PC-3 (cell line): ENCODE measurements at regions not wholly inside any gene's neighbourhood (a gene's known extent, or its start where the extent isn't known, plus 50 kb on each side); places are given as distances from the start of the nearest gene placed in this dataset.

Experiments
- ATAC-seq: fragments of 200-7000 bp; cut with Tn5 transposase; 2 replicates; pipeline ENCODE4 v1.9.1; 2020; ENCODE audit warnings: mild to moderate bottlenecking, moderate library complexity
- BruUV-seq: library from RNA; stranded (reverse); fragments of 400-500 nt; replicated peaks from 2 replicates; lab custom pipeline; 2021; lab: Mats Ljungman, UMichigan
- CTCF ChIA-PET: fragments of 300-600 bp; sonication (Branson Sonifier 250); formaldehyde crosslinking; loops from one replicate; lab custom pipeline; 2022; ENCODE audit warnings: antibody characterized with exemption; lab: Charles Lee
- POLR2A ChIA-PET: fragments of 300-600 bp; sonication (Branson Sonifier 250); formaldehyde crosslinking; loops from one replicate; lab custom pipeline; 2022; ENCODE audit warnings: antibody characterized with exemption; ENCODE audit not compliant: unreplicated experiment; lab: Charles Lee
- DNase-seq: peaks from one replicate; pipeline ENCODE4 v3.0.0-alpha.2; 2015
- H2AFZ ChIP-seq: fragments of 300-600 bp; sonication (generic); 2 replicates; pipeline ENCODE4 v1.6.0; 2016; ENCODE audit warnings: antibody characterized with exemption, low read length
- H3F3A ChIP-seq: fragments of 300-600 bp; sonication (generic); one replicate; pipeline ENCODE4 v1.6.0; 2017; ENCODE audit warnings: antibody characterized with exemption, low read length, control low read depth, mild to moderate bottlenecking; ENCODE audit not compliant: unreplicated experiment
- H3K27ac ChIP-seq: fragments of 300-600 bp; sonication (generic); 2 replicates; pipeline ENCODE4 v1.5.1; 2016; ENCODE audit warnings: mild to moderate bottlenecking, low read length
- H3K27me3 ChIP-seq: fragments of 300-600 bp; sonication (generic); 2 replicates; pipeline ENCODE4 v1.6.1; 2016; ENCODE audit warnings: low read length, mixed read lengths
- H3K36me3 ChIP-seq: fragments of 300-600 bp; sonication (generic); 2 replicates; pipeline ENCODE4 v1.6.1; 2016; ENCODE audit warnings: low read depth, mixed run types, low read length, mixed read lengths
- H3K4me1 ChIP-seq: fragments of 300-600 bp; sonication (generic); 2 replicates; pipeline ENCODE4 v1.5.1; 2016; ENCODE audit warnings: low read length; ENCODE audit not compliant: insufficient read depth
- H3K4me2 ChIP-seq: fragments of 300-600 bp; sonication (generic); 2 replicates; pipeline ENCODE4 v1.6.0; 2016; ENCODE audit warnings: low read length
- H3K4me3 ChIP-seq: fragments of 300-600 bp; sonication (generic); 2 replicates; pipeline ENCODE4 v1.5.1; 2016; ENCODE audit warnings: mild to moderate bottlenecking, low read length, mixed read lengths
- H3K79me2 ChIP-seq: fragments of 300-600 bp; sonication (generic); 2 replicates; pipeline ENCODE4 v1.6.1; 2017; ENCODE audit warnings: low read length, mixed read lengths
- H3K9ac ChIP-seq: fragments of 300-600 bp; sonication (generic); 2 replicates; pipeline ENCODE4 v1.6.0; 2016; ENCODE audit warnings: mild to moderate bottlenecking, low read length
- H3K9me2 ChIP-seq: fragments of 300-600 bp; sonication (generic); replicated peaks from 2 replicates; pipeline ENCODE4 v1.6.1; 2016; ENCODE audit warnings: mixed run types, low read length, mixed read lengths
- H3K9me3 ChIP-seq: fragments of 300-600 bp; sonication (generic); 2 replicates; pipeline ENCODE4 v1.6.1; 2016; ENCODE audit warnings: low read length, mixed read lengths
- H4K20me1 ChIP-seq: fragments of 300-600 bp; sonication (generic); 2 replicates; pipeline ENCODE4 v1.6.1; 2016; ENCODE audit warnings: low read length, mixed read lengths
- CTCF ChIP-seq: fragments of 300-600 bp; sonication (generic); conservative IDR thresholded peaks from 2 replicates; pipeline ENCODE4 v1.5.1; 2017; ENCODE audit warnings: antibody characterized with exemption, low read depth, mild to moderate bottlenecking, low read length
- EZH2 ChIP-seq: fragments of 300-600 bp; sonication (generic); IDR thresholded peaks from one replicate; pipeline ENCODE4 v1.6.1; 2017; ENCODE audit warnings: antibody characterized with exemption, mild to moderate bottlenecking, low read length; ENCODE audit not compliant: unreplicated experiment
- EZH2phosphoT487 ChIP-seq: fragments of 300-600 bp; sonication (generic); IDR thresholded peaks from 2 replicates; pipeline ENCODE4 v1.6.1; 2018; ENCODE audit warnings: mild to moderate bottlenecking, antibody characterized with exemption, low read length, borderline replicate concordance
- intact Hi-C: fragments of 100-400 bp; cut with micrococcal nuclease; formaldehyde crosslinking; loops from 2 replicates; pipeline ENCODE4 v1.9.0; 2023

- H4K20me1 ChIP-seq, result no peaks in the 10 kb centered on the region
- no peaks in the 10 kb centered on the region for H3K9me2 ChIP-seq
- H3K4me1 ChIP-seq, result peaks cover 20% of the 10 kb centered on the region
- 0 out of 2 replicates have a peak overlapping the region, but pooled peaks have one; percentile 3 for H2AFZ ChIP-seq
- H3K4me2 ChIP-seq, result peak overlapping the region; percentile 27; the same call in 1 of the 2 replicates
- no peaks in the 10 kb centered on the region for H3K79me2 ChIP-seq
- intact Hi-C loops, result no loop called here
- H3K27me3 ChIP-seq, result no peaks in the 10 kb centered on the region
- H3F3A ChIP-seq, result no peaks in the 10 kb centered on the region
- ChIA-PET POLR2A (interaction anchor here (0.6 kb wide), 1 partner anchor 795 kb away, joined by 3 read pairs; no protein-coding TSS in a partner anchor), CTCF (no interaction called here)
- BruUV-seq, result no TSS peak
- no peaks in the 10 kb centered on the region for H3K9me3 ChIP-seq
- DNase-seq (peak; percentile 65), ATAC-seq (peak; percentile 74)
- H3K9ac ChIP-seq, result no peak overlapping the region
- H3K4me3 ChIP-seq, result no peak overlapping the region; the same call in 1 of the 2 replicates
- TF ChIP-seq CTCF (no peak), EZH2 (no peak), EZH2phosphoT487 (no peak)
- peak overlapping the region; percentile 45 for H3K27ac ChIP-seq
- H3K36me3 ChIP-seq, result no peaks in the 10 kb centered on the region
Observed at GRCh38 chr9:78566948-78567675, 270.2 kb downstream of the PSAT1 start.

- Histone ChIP-seq H3K27ac (peak overlapping the region; percentile 45), H3K27me3 (no peaks in the 10 kb centered on the region), H3K79me2 (no peaks in the 10 kb centered on the region), H2AFZ (no peak overlapping the region), H3K9ac (no peak overlapping the region), H3K4me3 (no peak overlapping the region), H4K20me1 (no peaks in the 10 kb centered on the region), H3K9me2 (no peaks in the 10 kb centered on the region), H3K9me3 (no peaks in the 10 kb centered on the region), H3K4me1 (peaks cover 22% of the 10 kb centered on the region), H3K4me2 (peak overlapping the region; percentile 27; the same call in 1 of the 2 replicates), H3K36me3 (no peaks in the 10 kb centered on the region), H3F3A (no peaks in the 10 kb centered on the region)
- ChIA-PET POLR2A (no interaction called here), CTCF (no interaction called here)
- TF ChIP-seq CTCF, result no peak
- no peak for TF ChIP-seq EZH2
- TF ChIP-seq EZH2phosphoT487, result no peak
- BruUV-seq, result no TSS peak
- ATAC-seq (no peak), DNase-seq (no peak)
- intact Hi-C loops, result no loop called here
Observed at GRCh38 chr9:78567693-78568092, 270.8 kb downstream of the PSAT1 start.

- no peaks in the 10 kb centered on the region for H3K79me2 ChIP-seq
- H2AFZ ChIP-seq, result no peak overlapping the region
- DNase-seq (no peak), ATAC-seq (no peak)
- no TSS peak for BruUV-seq
- H4K20me1 ChIP-seq, result no peaks in the 10 kb centered on the region
- no peaks in the 10 kb centered on the region for H3K9me2 ChIP-seq
- no peak overlapping the region for H3K9ac ChIP-seq
- no peaks in the 10 kb centered on the region for H3K9me3 ChIP-seq
- intact Hi-C loops, result no loop called here
- peaks cover 22% of the 10 kb centered on the region for H3K4me1 ChIP-seq
- no peak overlapping the region for H3K4me2 ChIP-seq
- ChIA-PET POLR2A (no interaction called here), CTCF (no interaction called here)
- no peaks in the 10 kb centered on the region for H3K36me3 ChIP-seq
- H3K27me3 ChIP-seq, result no peaks in the 10 kb centered on the region
- no peak overlapping the region for H3K27ac ChIP-seq
- no peak overlapping the region for H3K4me3 ChIP-seq
- no peaks in the 10 kb centered on the region for H3F3A ChIP-seq
- TF ChIP-seq EZH2 (no peak), EZH2phosphoT487 (no peak), CTCF (no peak)
Observed at GRCh38 chr9:78568774-78569173, 271.8 kb downstream of the PSAT1 start.
